ENCODE measurements at regions not wholly inside any gene's neighbourhood (a gene's known extent, or its start where the extent isn't known, plus 50 kb on each side); places are given as distances from the start of the nearest gene placed in this dataset.
"Not testable (repeated sequence)": the region's sequence is repeated elsewhere in the genome, so short reads cannot be mapped to it uniquely, and the experiment has no call there.

- H3K36me3 Mint-ChIP-seq (ENCODE audit: low read depth); H3K27me3 Mint-ChIP-seq; H3K4me3 Mint-ChIP-seq; POLR2A ChIA-PET; DNase-seq; H3K27ac Mint-ChIP-seq; H3K9me3 Mint-ChIP-seq; CTCF ChIA-PET; H3K4me1 Mint-ChIP-seq: not testable (repeated sequence)
Measured at GRCh38 chrY:13627323-13627722, 76.4 kb upstream of the TMSB4Y start.

- H3K4me3 Mint-ChIP-seq: no peak overlapping the region
- H3K27me3 Mint-ChIP-seq: peaks cover 2% of the 10 kb centered on the region
- no peaks in the 10 kb centered on the region for H3K9me3 Mint-ChIP-seq
- H3K36me3 Mint-ChIP-seq (ENCODE audit: low read depth): no peaks in the 10 kb centered on the region
- no peak for DNase-seq
- ChIA-PET CTCF (no interaction called here), POLR2A (no interaction called here)
- no peak overlapping the region for H3K27ac Mint-ChIP-seq
- H3K4me1 Mint-ChIP-seq: no peaks in the 10 kb centered on the region
Measured at GRCh38 chrY:13615943-13616304, 87.8 kb upstream of the TMSB4Y start.

GRCh38 chrY:13615301-13615942 lies 88.3 kb upstream of the TMSB4Y start:
- ChIA-PET CTCF (no interaction called here), POLR2A (no interaction called here)
- no peak for DNase-seq
- Mint-ChIP-seq H3K36me3 (ENCODE audit: low read depth) (no peaks in the 10 kb centered on the region), H3K27ac (no peak overlapping the region), H3K4me3 (no peak overlapping the region), H3K4me1 (no peaks in the 10 kb centered on the region), H3K9me3 (no peaks in the 10 kb centered on the region), H3K27me3 (peaks cover 2% of the 10 kb centered on the region)

- no peaks in the 10 kb centered on the region for H3K36me3 Mint-ChIP-seq (ENCODE audit: low read depth)
Measured at GRCh38 chrY:13612916-13613315, 90.8 kb upstream of the TMSB4Y start.

GRCh38 chrY:13611965-13612364 lies 91.7 kb upstream of the TMSB4Y start:
- DNase-seq: no peak
- no peak overlapping the region for H3K27ac Mint-ChIP-seq
- H3K4me3 Mint-ChIP-seq: no peak overlapping the region
- ChIA-PET CTCF (no interaction called here), POLR2A (no interaction called here)
- peaks cover 2% of the 10 kb centered on the region for H3K27me3 Mint-ChIP-seq
- no peaks in the 10 kb centered on the region for H3K4me1 Mint-ChIP-seq
- no peaks in the 10 kb centered on the region for H3K9me3 Mint-ChIP-seq
- H3K36me3 Mint-ChIP-seq (ENCODE audit: low read depth): no peaks in the 10 kb centered on the region

More at GRCh38 chrY:13612916-13613315, 90.8 kb upstream of the TMSB4Y start:
- Mint-ChIP-seq H3K4me1 (no peaks in the 10 kb centered on the region), H3K27ac (no peak overlapping the region), H3K4me3 (no peak overlapping the region), H3K27me3 (peaks cover 2% of the 10 kb centered on the region), H3K9me3 (no peaks in the 10 kb centered on the region)
- POLR2A ChIA-PET: no interaction called here
- no peak for DNase-seq
- CTCF ChIA-PET: no interaction called here

GRCh38 chrY:13592450-13592849 lies 111.2 kb upstream of the TMSB4Y start:
- ChIA-PET POLR2A (no interaction called here), CTCF (no interaction called here)
- DNase-seq: no peak
- Mint-ChIP-seq H3K27me3 (no peaks in the 10 kb centered on the region), H3K4me3 (no peak overlapping the region), H3K9me3 (no peaks in the 10 kb centered on the region), H3K4me1 (no peaks in the 10 kb centered on the region), H3K27ac (no peak overlapping the region), H3K36me3 (ENCODE audit: low read depth) (no peaks in the 10 kb centered on the region)

- H3K36me3 Mint-ChIP-seq (ENCODE audit: low read depth); H3K27me3 Mint-ChIP-seq; H3K9me3 Mint-ChIP-seq; H3K4me1 Mint-ChIP-seq; CTCF ChIA-PET; H3K4me3 Mint-ChIP-seq; H3K27ac Mint-ChIP-seq; POLR2A ChIA-PET; DNase-seq: not testable (repeated sequence)
Measured at GRCh38 chrY:13570931-13571330, 91.1 kb upstream of the UTY start.

- CTCF ChIA-PET: no interaction called here
Measured at GRCh38 chrY:13567186-13567585, 87.4 kb upstream of the UTY start.

GRCh38 chrY:13554949-13555348 lies 75.1 kb upstream of the UTY start:
- ChIA-PET POLR2A (no interaction called here), CTCF (no interaction called here)
- H3K9me3 Mint-ChIP-seq: no peaks in the 10 kb centered on the region
- peaks cover 6% of the 10 kb centered on the region for H3K4me1 Mint-ChIP-seq
- no peak overlapping the region for H3K27ac Mint-ChIP-seq
- H3K36me3 Mint-ChIP-seq (ENCODE audit: low read depth): peaks cover 2% of the 10 kb centered on the region
- no peaks in the 10 kb centered on the region for H3K27me3 Mint-ChIP-seq
- DNase-seq: no peak
- H3K4me3 Mint-ChIP-seq: no peak overlapping the region

More at GRCh38 chrY:13567186-13567585, 87.4 kb upstream of the UTY start:
- H3K27ac Mint-ChIP-seq: no peak overlapping the region
- no peaks in the 10 kb centered on the region for H3K4me1 Mint-ChIP-seq
- POLR2A ChIA-PET: no interaction called here
- no peaks in the 10 kb centered on the region for H3K9me3 Mint-ChIP-seq
- no peaks in the 10 kb centered on the region for H3K27me3 Mint-ChIP-seq
- no peak overlapping the region for H3K4me3 Mint-ChIP-seq
- DNase-seq: no peak
- H3K36me3 Mint-ChIP-seq (ENCODE audit: low read depth): no peaks in the 10 kb centered on the region

- H3K4me1 Mint-ChIP-seq: peaks cover 6% of the 10 kb centered on the region
- no peak for DNase-seq
- POLR2A ChIA-PET: no interaction called here
- no peaks in the 10 kb centered on the region for H3K27me3 Mint-ChIP-seq
- H3K9me3 Mint-ChIP-seq: no peaks in the 10 kb centered on the region
- H3K27ac Mint-ChIP-seq: peak overlapping the region; percentile 50
- peaks cover 2% of the 10 kb centered on the region for H3K36me3 Mint-ChIP-seq (ENCODE audit: low read depth)
- peak overlapping the region; percentile 51 for H3K4me3 Mint-ChIP-seq
- CTCF ChIA-PET: no interaction called here
Measured at GRCh38 chrY:13552393-13553116, 72.7 kb upstream of the UTY start.

GRCh38 chrY:13551246-13551645 lies 71.4 kb upstream of the UTY start:
- H3K36me3 Mint-ChIP-seq (ENCODE audit: low read depth): peaks cover 2% of the 10 kb centered on the region
- H3K4me1 Mint-ChIP-seq: peaks cover 6% of the 10 kb centered on the region
- no peaks in the 10 kb centered on the region for H3K9me3 Mint-ChIP-seq
- POLR2A ChIA-PET: no interaction called here
- DNase-seq: no peak
- H3K27ac Mint-ChIP-seq: no peak overlapping the region
- CTCF ChIA-PET: no interaction called here
- H3K27me3 Mint-ChIP-seq: no peaks in the 10 kb centered on the region
- no peak overlapping the region for H3K4me3 Mint-ChIP-seq

GRCh38 chrY:13544491-13544890 lies 64.7 kb upstream of the UTY start:
- ChIA-PET CTCF (no interaction called here), POLR2A (no interaction called here)
- peaks cover 5% of the 10 kb centered on the region for H3K9me3 Mint-ChIP-seq
- DNase-seq: no peak
- no peaks in the 10 kb centered on the region for H3K27me3 Mint-ChIP-seq
- H3K36me3 Mint-ChIP-seq (ENCODE audit: low read depth): no peaks in the 10 kb centered on the region
- H3K27ac Mint-ChIP-seq: no peak overlapping the region
- H3K4me3 Mint-ChIP-seq: no peak overlapping the region
- no peaks in the 10 kb centered on the region for H3K4me1 Mint-ChIP-seq

- Mint-ChIP-seq H3K27me3 (no peaks in the 10 kb centered on the region), H3K27ac (no peak overlapping the region), H3K4me3 (no peak overlapping the region), H3K9me3 (peaks cover 5% of the 10 kb centered on the region), H3K4me1 (no peaks in the 10 kb centered on the region), H3K36me3 (ENCODE audit: low read depth) (no peaks in the 10 kb centered on the region)
- POLR2A ChIA-PET: no interaction called here
- CTCF ChIA-PET: no interaction called here
- DNase-seq: no peak
Measured at GRCh38 chrY:13537919-13538318, 58.1 kb upstream of the UTY start.

Data from activated CD4-positive, alpha-beta T cell treated with anti-CD3 and anti-CD28 coated beads, Interleukin-2, amount 10 ng/mL, durations not matched to agents 7 days and 5 days (primary cell).